Liver (tissue), 3 donors: ENCODE measurements at regions not wholly inside any gene's neighbourhood (a gene's known extent, or its start where the extent isn't known, plus 50 kb on each side); places are given as distances from the start of the nearest gene placed in this dataset.

Experiments
- GABPA ChIP-seq, 2 donors: IDR thresholded peaks in 1 of 2; conservative IDR thresholded peaks in 1 of 2; 2 replicates each; pipeline ENCODE4 v1.6.1; 2016; ENCODE audit warnings: antibody characterized with exemption in 2 of 2, mild to moderate bottlenecking in 1 of 2, moderate library complexity in 1 of 2
- HNF4A ChIP-seq, 2 donors: conservative IDR thresholded peaks; 2 replicates each; pipeline ENCODE4 v1.6.1; 2016; ENCODE audit warnings: antibody characterized with exemption in 2 of 2, mild to moderate bottlenecking in 2 of 2
- JUND ChIP-seq, 2 donors: IDR thresholded peaks; 2 replicates each; pipeline ENCODE4 v1.6.1; 2016; ENCODE audit warnings: antibody characterized with exemption in 2 of 2
- MAX ChIP-seq: IDR thresholded peaks from 2 replicates; pipeline ENCODE4 v1.6.1; 2016; ENCODE audit warnings: antibody characterized with exemption
- NR2F2 ChIP-seq: IDR thresholded peaks from 2 replicates; pipeline ENCODE4 v1.6.1; 2016; ENCODE audit warnings: antibody characterized with exemption
- REST ChIP-seq: IDR thresholded peaks from 2 replicates; pipeline ENCODE4 v1.6.1; 2016; ENCODE audit warnings: antibody characterized with exemption, mild to moderate bottlenecking
- RXRA ChIP-seq, 2 donors: IDR thresholded peaks; 2 replicates each; pipeline ENCODE4 v1.6.1; 2017 to 2018; ENCODE audit warnings: antibody characterized with exemption in 2 of 2, mild to moderate bottlenecking in 1 of 2
- TAF1 ChIP-seq: conservative IDR thresholded peaks from 2 replicates; pipeline ENCODE4 v1.6.1; 2016; ENCODE audit warnings: antibody characterized with exemption, mild to moderate bottlenecking
- YY1 ChIP-seq: IDR thresholded peaks from 2 replicates; pipeline ENCODE4 v1.6.1; 2016; ENCODE audit warnings: antibody characterized with exemption, mild to moderate bottlenecking
- TF ChIP-seq, protein P1 (sequence below): fragments of 150-350 bp; IDR thresholded peaks from 2 replicates; pipeline ENCODE4 v1.5.1; 2017; ENCODE audit warnings: improper control_type of control experiment, low read depth, low read length; ENCODE audit not compliant: missing input control
- TF ChIP-seq, protein P2 (sequence below): IDR thresholded peaks from 2 replicates; pipeline ENCODE4 v1.6.1; 2016; ENCODE audit warnings: antibody characterized with exemption
- donor health status: healthy.
- donor health status: healthy.

- TF ChIP-seq, protein P1, sequence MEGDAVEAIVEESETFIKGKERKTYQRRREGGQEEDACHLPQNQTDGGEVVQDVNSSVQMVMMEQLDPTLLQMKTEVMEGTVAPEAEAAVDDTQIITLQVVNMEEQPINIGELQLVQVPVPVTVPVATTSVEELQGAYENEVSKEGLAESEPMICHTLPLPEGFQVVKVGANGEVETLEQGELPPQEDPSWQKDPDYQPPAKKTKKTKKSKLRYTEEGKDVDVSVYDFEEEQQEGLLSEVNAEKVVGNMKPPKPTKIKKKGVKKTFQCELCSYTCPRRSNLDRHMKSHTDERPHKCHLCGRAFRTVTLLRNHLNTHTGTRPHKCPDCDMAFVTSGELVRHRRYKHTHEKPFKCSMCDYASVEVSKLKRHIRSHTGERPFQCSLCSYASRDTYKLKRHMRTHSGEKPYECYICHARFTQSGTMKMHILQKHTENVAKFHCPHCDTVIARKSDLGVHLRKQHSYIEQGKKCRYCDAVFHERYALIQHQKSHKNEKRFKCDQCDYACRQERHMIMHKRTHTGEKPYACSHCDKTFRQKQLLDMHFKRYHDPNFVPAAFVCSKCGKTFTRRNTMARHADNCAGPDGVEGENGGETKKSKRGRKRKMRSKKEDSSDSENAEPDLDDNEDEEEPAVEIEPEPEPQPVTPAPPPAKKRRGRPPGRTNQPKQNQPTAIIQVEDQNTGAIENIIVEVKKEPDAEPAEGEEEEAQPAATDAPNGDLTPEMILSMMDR: no peak
- no peak for TF ChIP-seq NR2F2
- no peak for TF ChIP-seq TAF1
- TF ChIP-seq JUND (IDR thresholded peaks at IDR 0.05): no peak
- TF ChIP-seq HNF4A (conservative IDR thresholded peaks at IDR 0.05): no peak
- no peak for TF ChIP-seq GABPA (IDR thresholded peaks at IDR 0.05 in 1 of 2, conservative IDR thresholded peaks at IDR 0.05 in 1 of 2)
- TF ChIP-seq REST: no peak
- TF ChIP-seq RXRA (IDR thresholded peaks at IDR 0.05): no peak
- no peak for TF ChIP-seq YY1
- TF ChIP-seq, protein P2, sequence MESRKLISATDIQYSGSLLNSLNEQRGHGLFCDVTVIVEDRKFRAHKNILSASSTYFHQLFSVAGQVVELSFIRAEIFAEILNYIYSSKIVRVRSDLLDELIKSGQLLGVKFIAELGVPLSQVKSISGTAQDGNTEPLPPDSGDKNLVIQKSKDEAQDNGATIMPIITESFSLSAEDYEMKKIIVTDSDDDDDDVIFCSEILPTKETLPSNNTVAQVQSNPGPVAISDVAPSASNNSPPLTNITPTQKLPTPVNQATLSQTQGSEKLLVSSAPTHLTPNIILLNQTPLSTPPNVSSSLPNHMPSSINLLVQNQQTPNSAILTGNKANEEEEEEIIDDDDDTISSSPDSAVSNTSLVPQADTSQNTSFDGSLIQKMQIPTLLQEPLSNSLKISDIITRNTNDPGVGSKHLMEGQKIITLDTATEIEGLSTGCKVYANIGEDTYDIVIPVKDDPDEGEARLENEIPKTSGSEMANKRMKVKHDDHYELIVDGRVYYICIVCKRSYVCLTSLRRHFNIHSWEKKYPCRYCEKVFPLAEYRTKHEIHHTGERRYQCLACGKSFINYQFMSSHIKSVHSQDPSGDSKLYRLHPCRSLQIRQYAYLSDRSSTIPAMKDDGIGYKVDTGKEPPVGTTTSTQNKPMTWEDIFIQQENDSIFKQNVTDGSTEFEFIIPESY: no peak
- TF ChIP-seq MAX: no peak
These were observed 855.9 kb upstream of the PHF14 start for GRCh38 chr7:10117815-10118214.
